Adrenal gland (tissue), 5 donors: ENCODE measurements at regions not wholly inside any gene's neighbourhood (a gene's known extent, or its start where the extent isn't known, plus 50 kb on each side); places are given as distances from the start of the nearest gene placed in this dataset.

ENCODE experiments used
- CTCF ChIP-seq, 6 experiments: fragments of 450-650 bp in 4 of 6; fragments of 200-600 bp in 2 of 6; sonication (generic) in 1 of 6; IDR thresholded peaks; 1 replicate in 5 of 6; 2 replicates in 1 of 6; pipeline versions ENCODE4 v1.5.1 to v1.8.0; 2016 to 2021; ENCODE audit warnings: antibody characterized with exemption in 6 of 6, mild to moderate bottlenecking in 2 of 6, moderate library complexity in 1 of 6
- POLR2A ChIP-seq, 2 donors: fragments of 450-650 bp; IDR thresholded peaks; one replicate each; pipeline ENCODE4 v1.6.1; 2017; ENCODE audit warnings: antibody characterized with exemption in 2 of 2, mild to moderate bottlenecking in 2 of 2, moderate library complexity in 1 of 2
- donor health status: DM: no; HTN: no; CAD: no.

- no peak for TF ChIP-seq CTCF (IDR thresholded peaks at IDR 0.05)
- no peak for TF ChIP-seq POLR2A (IDR thresholded peaks at IDR 0.05)
Observed at GRCh38 chr5:88438006-88438405, 169.4 kb upstream of the TMEM161B start.
